GM10248 (cell line): ENCODE measurements at regions not wholly inside any gene's neighbourhood (a gene's known extent, or its start where the extent isn't known, plus 50 kb on each side); places are given as distances from the start of the nearest gene placed in this dataset.
"Not testable (repeated sequence)": the region's sequence is repeated elsewhere in the genome, so short reads cannot be mapped to it uniquely, and the experiment has no call there.

Experiments
- CTCF ChIA-PET: fragments of 300-600 bp; sonication (Branson Sonifier 250); formaldehyde crosslinking; extraction: SDS; loops from one replicate; lab custom pipeline; 2021; ENCODE audit warnings: antibody characterized with exemption; lab: Yijun Ruan, JAX
- POLR2A ChIA-PET: fragments of 350-650 bp; sonication (Branson Sonifier 250); formaldehyde crosslinking; extraction: SDS; loops from one replicate; lab custom pipeline; 2020; ENCODE audit warnings: antibody characterized with exemption; lab: Yijun Ruan, JAX
- DNase-seq: peaks from one replicate; pipeline ENCODE4 v3.0.0; 2012; ENCODE audit errors: extremely low spot score
- CTCF ChIP-seq: IDR thresholded peaks from 2 replicates; pipeline ENCODE4 v1.5.1; 2012; ENCODE audit warnings: mild to moderate bottlenecking, low read depth; ENCODE audit errors: extremely low read depth, missing control alignments, control extremely low read depth

GRCh38 chr17:33868899-33869298, 386.2 kb upstream of the CCL2 start:
- no peak for DNase-seq
- ChIA-PET CTCF (no interaction called here), POLR2A (no interaction called here)
- TF ChIP-seq CTCF, result no peak

- POLR2A ChIA-PET, result no interaction called here
- TF ChIP-seq CTCF, result no peak
- CTCF ChIA-PET, result no interaction called here
- no peak for DNase-seq
Observed at GRCh38 chr17:33870936-33871335, 384.1 kb upstream of the CCL2 start.

- no peak for TF ChIP-seq CTCF
- no peak for DNase-seq
- POLR2A ChIA-PET, result no interaction called here
- CTCF ChIA-PET, result no interaction called here
Observed at GRCh38 chr17:33871720-33872540, 383.2 kb upstream of the CCL2 start.

- CTCF ChIA-PET, result no interaction called here
- no peak for TF ChIP-seq CTCF
- POLR2A ChIA-PET, result no interaction called here
- DNase-seq, result no peak
Observed at GRCh38 chr17:33873201-33873617, 381.9 kb upstream of the CCL2 start.

GRCh38 chr17:33874617-33875060, 380.4 kb upstream of the CCL2 start:
- no peak for DNase-seq
- TF ChIP-seq CTCF, result no peak
- ChIA-PET CTCF (no interaction called here), POLR2A (no interaction called here)

GRCh38 chr17:33875973-33876372, 379.1 kb upstream of the CCL2 start:
- TF ChIP-seq CTCF, result no peak
- no peak for DNase-seq
- ChIA-PET CTCF (interaction anchor here (1.4 kb wide), 1 partner anchor 9 kb away, joined by 4 read pairs; no protein-coding TSS in a partner anchor), POLR2A (no interaction called here)

- POLR2A ChIA-PET, CTCF ChIA-PET, DNase-seq: not testable (repeated sequence)
Observed at GRCh38 chr17:33882273-33882672, 372.8 kb upstream of the CCL2 start.

GRCh38 chr17:33882677-33883076, 372.4 kb upstream of the CCL2 start:
- CTCF ChIA-PET, DNase-seq, POLR2A ChIA-PET: not testable (repeated sequence)
